B cell (primary cell): ENCODE measurements at regions not wholly inside any gene's neighbourhood (a gene's known extent, or its start where the extent isn't known, plus 50 kb on each side); places are given as distances from the start of the nearest gene placed in this dataset.

Experiments
- ATAC-seq: fragments of 200-7000 bp; cut with Tn5 transposase; one replicate; pipeline ENCODE4 v1.10.0; 2021; ENCODE audit warnings: low read depth, mild to moderate bottlenecking, moderate number of reproducible peaks, moderate library complexity
- CTCF ChIA-PET: fragments of 350-600 bp; sonication (Branson Sonifier 250); formaldehyde crosslinking; loops from one replicate; lab custom pipeline; 2021; ENCODE audit warnings: antibody characterized with exemption, inconsistent platforms; lab: Charles Lee
- POLR2A ChIA-PET: fragments of 350-600 bp; sonication (Branson Sonifier 250); formaldehyde crosslinking; loops from one replicate; lab custom pipeline; 2021; ENCODE audit warnings: antibody characterized with exemption; lab: Charles Lee
- DNase-seq: peaks from one replicate; pipeline ENCODE4 v3.0.0; 2013
- H2AFZ ChIP-seq: 2 replicates; pipeline ENCODE4 v1.6.1; 2012; ENCODE audit warnings: mild to moderate bottlenecking, low read depth, low read length; ENCODE audit not compliant: insufficient read depth, poor library complexity, severe bottlenecking
- H3K27ac ChIP-seq, 2 donors: 1 replicate in 1 of 2; 2 replicates in 1 of 2; pipeline ENCODE4 v1.5.1; 2012 to 2013; ENCODE audit warnings: low read length in 2 of 2, mild to moderate bottlenecking in 2 of 2, moderate library complexity in 1 of 2
- H3K27me3 ChIP-seq, 4 experiments: fragments of 200-600 bp in 1 of 4; sonication (generic) in 1 of 4; replicated peaks in 1 of 4; 1 replicate in 2 of 4; 2 replicates in 2 of 4; pipeline versions ENCODE4 v1.6.1 to v1.7.0; 2013 to 2016; ENCODE audit warnings: low read length in 3 of 4, mild to moderate bottlenecking in 2 of 4, mixed read lengths in 1 of 4, moderate library complexity in 1 of 4; ENCODE audit not compliant: insufficient read depth in 4 of 4, control insufficient read depth in 3 of 4; ENCODE audit errors: control extremely low read depth in 1 of 4
- H3K36me3 ChIP-seq, 2 experiments: replicated peaks in 1 of 2; 1 replicate in 1 of 2; 2 replicates in 1 of 2; pipeline versions ENCODE4 v1.6.1 to v1.7.1; 2013; ENCODE audit warnings: low read length in 1 of 2; ENCODE audit not compliant: insufficient read depth in 2 of 2, control insufficient read depth in 1 of 2; ENCODE audit errors: control extremely low read depth in 1 of 2, extremely low read depth in 1 of 2
- H3K4me1 ChIP-seq, 2 donors: fragments of 200-600 bp in 1 of 2; sonication (generic) in 1 of 2; 1 replicate in 1 of 2; 2 replicates in 1 of 2; pipeline versions ENCODE4 v1.5.1 to v1.6.1; 2013 to 2017; ENCODE audit warnings: low read length in 2 of 2; ENCODE audit not compliant: control insufficient read depth in 2 of 2, insufficient read depth in 2 of 2
- H3K4me2 ChIP-seq: replicated peaks from 2 replicates; pipeline ENCODE3; 2012; ENCODE audit warnings: mild to moderate bottlenecking, low read depth, low read length; ENCODE audit not compliant: poor library complexity, severe bottlenecking
- H3K4me3 ChIP-seq, 5 experiments: fragments of 200-600 bp in 1 of 5; sonication (generic) in 1 of 5; 1 replicate in 3 of 5; 2 replicates in 2 of 5; pipeline versions ENCODE4 v1.5.1 to v1.7.0; 2011 to 2016; ENCODE audit warnings: low read length in 4 of 5, mild to moderate bottlenecking in 4 of 5, low read depth in 2 of 5, control low read depth in 1 of 5, moderate library complexity in 1 of 5; ENCODE audit not compliant: insufficient read depth in 1 of 5; ENCODE audit errors: control extremely low read depth in 1 of 5, extremely low read depth in 1 of 5
- H3K79me2 ChIP-seq: fragments of 200-600 bp; sonication (generic); one replicate; pipeline ENCODE4 v1.6.0; 2016; ENCODE audit warnings: low read length; ENCODE audit not compliant: control insufficient read depth, insufficient read depth
- H3K9ac ChIP-seq: fragments of 200-600 bp; sonication (generic); 2 replicates; pipeline ENCODE4 v1.6.1; 2017; ENCODE audit warnings: mild to moderate bottlenecking, low read length, moderate library complexity
- H3K9me3 ChIP-seq, 3 donors: one replicate each; pipeline versions ENCODE4 v1.6.1 to v1.7.1; 2013; ENCODE audit warnings: low read length in 2 of 3; ENCODE audit not compliant: control insufficient read depth in 2 of 3, insufficient read depth in 1 of 3; ENCODE audit errors: control extremely low read depth in 1 of 3
- H4K20me1 ChIP-seq: 2 replicates; pipeline ENCODE4 v1.6.0; 2012; ENCODE audit warnings: mild to moderate bottlenecking, low read length; ENCODE audit not compliant: insufficient read depth, control insufficient read depth, poor library complexity, severe bottlenecking
- H3K27ac Mint-ChIP-seq: one replicate; pipeline ENCODE4 v1.8.0; 2021; ENCODE audit warnings: mixed read lengths
- H3K27me3 Mint-ChIP-seq: one replicate; pipeline ENCODE4 v1.8.0; 2021; ENCODE audit warnings: mixed read lengths
- H3K4me1 Mint-ChIP-seq: one replicate; pipeline ENCODE4 v1.8.0; 2021; ENCODE audit warnings: mixed read lengths
- H3K4me3 Mint-ChIP-seq: one replicate; pipeline ENCODE4 v1.8.0; 2021; ENCODE audit warnings: mixed read lengths
- H3K9me3 Mint-ChIP-seq: one replicate; pipeline ENCODE4 v1.8.0; 2022; ENCODE audit warnings: mixed read lengths; ENCODE audit not compliant: insufficient read depth
- EZH2 ChIP-seq: IDR thresholded peaks from 2 replicates; pipeline ENCODE4 v1.6.1; 2012; ENCODE audit warnings: borderline replicate concordance, low read depth, mild to moderate bottlenecking, moderate library complexity, low read length; ENCODE audit not compliant: insufficient read depth, poor library complexity, severe bottlenecking
- WGBS: methylation state at CpG from one replicate; pipeline ENCODE4 v1.1.5; 2013; ENCODE audit warnings: missing lambda C conversion rate; ENCODE audit not compliant: insufficient coverage; 5-methylcytosine and 5-hydroxymethylcytosine counted together
- intact Hi-C: fragments of 100-400 bp; cut with micrococcal nuclease; formaldehyde crosslinking; loops from one replicate; pipeline ENCODE4 v1.10.0; 2022
- TF ChIP-seq, protein P1 (sequence below): fragments of 200-600 bp; IDR thresholded peaks from one replicate; pipeline ENCODE4 v1.8.0; 2022; ENCODE audit warnings: antibody characterized with exemption, mild to moderate bottlenecking

DNA sequence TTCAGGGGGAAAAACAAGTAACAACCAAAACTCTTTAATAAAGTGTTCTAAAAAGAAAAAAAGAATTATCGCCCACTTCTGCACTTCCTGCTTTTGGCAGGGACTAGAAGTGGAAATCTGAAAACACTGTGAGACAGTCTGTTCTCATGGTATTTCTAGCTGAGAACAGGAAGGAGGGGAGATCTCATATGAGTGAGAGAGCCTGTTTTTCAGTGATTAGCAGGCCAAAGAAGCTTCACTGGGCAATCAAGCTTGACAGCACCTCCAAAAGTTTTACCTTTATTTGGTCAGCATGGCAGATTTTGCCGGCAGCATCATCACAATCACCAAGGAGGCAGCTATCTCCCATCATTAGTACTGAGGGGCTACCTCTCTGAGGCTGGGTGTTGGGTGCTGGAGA lies 79.5 kb upstream of the ATXN1 start:
- DNase-seq (no peak), ATAC-seq (no peak)
- H3K4me3 Mint-ChIP-seq = no peak overlapping the region
- Histone ChIP-seq H3K4me1 (no peaks in the 10 kb centered on the region), H3K9ac (no peak overlapping the region), H3K4me2 (no peak overlapping the region), H3K27me3 (no peaks in the 10 kb centered on the region), H3K27ac (no peak overlapping the region), H3K79me2 (no peaks in the 10 kb centered on the region), H3K9me3 (no peaks in the 10 kb centered on the region), H3K4me3 (no peak overlapping the region), H4K20me1 (no peaks in the 10 kb centered on the region), H3K36me3 (no peaks in the 10 kb centered on the region), H2AFZ (no peak overlapping the region)
- no peak overlapping the region for H3K27ac Mint-ChIP-seq
- WGBS = 20% methylated on average over 1 of the region's 2 CpGs
- H3K27me3 Mint-ChIP-seq = peaks cover 3% of the 10 kb centered on the region
- H3K4me1 Mint-ChIP-seq = peaks cover 9% of the 10 kb centered on the region
- intact Hi-C loops = no loop called here
- TF ChIP-seq, protein P1, sequence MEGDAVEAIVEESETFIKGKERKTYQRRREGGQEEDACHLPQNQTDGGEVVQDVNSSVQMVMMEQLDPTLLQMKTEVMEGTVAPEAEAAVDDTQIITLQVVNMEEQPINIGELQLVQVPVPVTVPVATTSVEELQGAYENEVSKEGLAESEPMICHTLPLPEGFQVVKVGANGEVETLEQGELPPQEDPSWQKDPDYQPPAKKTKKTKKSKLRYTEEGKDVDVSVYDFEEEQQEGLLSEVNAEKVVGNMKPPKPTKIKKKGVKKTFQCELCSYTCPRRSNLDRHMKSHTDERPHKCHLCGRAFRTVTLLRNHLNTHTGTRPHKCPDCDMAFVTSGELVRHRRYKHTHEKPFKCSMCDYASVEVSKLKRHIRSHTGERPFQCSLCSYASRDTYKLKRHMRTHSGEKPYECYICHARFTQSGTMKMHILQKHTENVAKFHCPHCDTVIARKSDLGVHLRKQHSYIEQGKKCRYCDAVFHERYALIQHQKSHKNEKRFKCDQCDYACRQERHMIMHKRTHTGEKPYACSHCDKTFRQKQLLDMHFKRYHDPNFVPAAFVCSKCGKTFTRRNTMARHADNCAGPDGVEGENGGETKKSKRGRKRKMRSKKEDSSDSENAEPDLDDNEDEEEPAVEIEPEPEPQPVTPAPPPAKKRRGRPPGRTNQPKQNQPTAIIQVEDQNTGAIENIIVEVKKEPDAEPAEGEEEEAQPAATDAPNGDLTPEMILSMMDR = no peak
- no peak for TF ChIP-seq EZH2
- CTCF ChIA-PET = no interaction called here
- POLR2A ChIA-PET = no interaction called here
- H3K9me3 Mint-ChIP-seq = no peaks in the 10 kb centered on the region

DNA sequence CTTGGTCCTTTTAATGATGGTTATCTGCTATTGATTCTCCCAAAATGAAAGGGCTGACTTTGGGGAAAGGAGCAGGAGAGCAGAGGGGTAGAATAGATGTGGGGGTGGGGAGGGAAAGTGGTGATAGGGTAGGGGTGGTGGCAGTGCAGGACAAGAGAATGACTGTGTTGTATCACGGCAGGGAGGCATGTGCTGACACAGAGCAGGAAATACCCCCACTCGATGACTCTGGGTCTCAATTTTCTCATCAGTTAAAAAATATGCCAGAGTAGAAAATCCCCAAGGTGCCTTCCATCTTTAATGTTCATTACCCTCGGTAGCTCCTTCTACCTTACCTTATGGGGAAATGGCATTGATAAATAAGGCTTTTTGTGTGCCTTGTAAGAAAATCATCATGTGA lies 79.0 kb upstream of the ATXN1 start:
- H2AFZ ChIP-seq = no peak overlapping the region
- peaks cover 3% of the 10 kb centered on the region for H3K27me3 Mint-ChIP-seq
- H3K27ac Mint-ChIP-seq = no peak overlapping the region
- no peak for TF ChIP-seq EZH2
- TF ChIP-seq, protein P1 = no peak
- no peaks in the 10 kb centered on the region for H3K79me2 ChIP-seq
- no peaks in the 10 kb centered on the region for H3K36me3 ChIP-seq
- no peak overlapping the region for H3K4me3 Mint-ChIP-seq
- WGBS = no CpG with 5 or more reads among the region's 3 CpGs
- no peak overlapping the region for H3K4me2 ChIP-seq
- no peaks in the 10 kb centered on the region for H3K9me3 ChIP-seq
- no peak for DNase-seq
- peaks cover 9% of the 10 kb centered on the region for H3K4me1 Mint-ChIP-seq
- POLR2A ChIA-PET = no interaction called here
- no peaks in the 10 kb centered on the region for H3K27me3 ChIP-seq
- H3K4me1 ChIP-seq = no peaks in the 10 kb centered on the region
- ATAC-seq = no peak
- no peak overlapping the region for H3K9ac ChIP-seq
- no peaks in the 10 kb centered on the region for H3K9me3 Mint-ChIP-seq
- H4K20me1 ChIP-seq = no peaks in the 10 kb centered on the region
- intact Hi-C loops = no loop called here
- H3K4me3 ChIP-seq = no peak overlapping the region
- CTCF ChIA-PET = no interaction called here
- H3K27ac ChIP-seq = no peak overlapping the region
